DND-41 (cell line): ENCODE measurements at regions not wholly inside any gene's neighbourhood (a gene's known extent, or its start where the extent isn't known, plus 50 kb on each side); places are given as distances from the start of the nearest gene placed in this dataset.
"Not testable (repeated sequence)": the region's sequence is repeated elsewhere in the genome, so short reads cannot be mapped to it uniquely, and the experiment has no call there.

ENCODE experiments used
- EZH2 ChIP-seq: IDR thresholded peaks from 3 replicates; pipeline ENCODE4 v1.6.1; 2012; ENCODE audit warnings: borderline replicate concordance, low read depth, mild to moderate bottlenecking, moderate library complexity, low read length, inconsistent platforms; ENCODE audit not compliant: severe bottlenecking
- TF ChIP-seq, protein P1 (sequence below): IDR thresholded peaks from 2 replicates; pipeline ENCODE4 v1.5.1; 2012; ENCODE audit warnings: borderline replicate concordance, low read length, moderate library complexity, mild to moderate bottlenecking; ENCODE audit not compliant: poor library complexity, severe bottlenecking; ENCODE audit errors: extremely low read depth

DNA sequence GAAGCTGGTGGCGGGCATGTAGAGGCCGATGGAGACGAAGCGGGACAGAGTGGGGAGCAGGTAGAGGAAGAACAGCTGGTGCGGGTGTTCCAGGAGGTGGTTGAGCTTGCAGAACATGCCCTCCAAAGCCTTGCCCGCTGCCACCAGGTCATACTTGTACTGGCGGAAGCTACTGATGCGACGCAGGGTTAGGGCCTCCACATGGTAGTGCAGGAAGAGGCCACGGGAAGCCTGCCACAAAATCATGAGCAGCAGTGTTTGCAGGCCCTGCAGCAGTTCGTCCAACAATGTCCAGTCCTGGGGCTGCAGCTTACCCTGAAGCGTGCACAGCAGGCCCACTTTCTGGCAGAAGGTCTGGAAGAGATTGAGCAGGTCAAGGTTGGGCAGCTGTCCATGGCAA lies 85.6 kb downstream of the LIMS4 start:
- not testable (repeated sequence) for TF ChIP-seq EZH2
- TF ChIP-seq, protein P1, sequence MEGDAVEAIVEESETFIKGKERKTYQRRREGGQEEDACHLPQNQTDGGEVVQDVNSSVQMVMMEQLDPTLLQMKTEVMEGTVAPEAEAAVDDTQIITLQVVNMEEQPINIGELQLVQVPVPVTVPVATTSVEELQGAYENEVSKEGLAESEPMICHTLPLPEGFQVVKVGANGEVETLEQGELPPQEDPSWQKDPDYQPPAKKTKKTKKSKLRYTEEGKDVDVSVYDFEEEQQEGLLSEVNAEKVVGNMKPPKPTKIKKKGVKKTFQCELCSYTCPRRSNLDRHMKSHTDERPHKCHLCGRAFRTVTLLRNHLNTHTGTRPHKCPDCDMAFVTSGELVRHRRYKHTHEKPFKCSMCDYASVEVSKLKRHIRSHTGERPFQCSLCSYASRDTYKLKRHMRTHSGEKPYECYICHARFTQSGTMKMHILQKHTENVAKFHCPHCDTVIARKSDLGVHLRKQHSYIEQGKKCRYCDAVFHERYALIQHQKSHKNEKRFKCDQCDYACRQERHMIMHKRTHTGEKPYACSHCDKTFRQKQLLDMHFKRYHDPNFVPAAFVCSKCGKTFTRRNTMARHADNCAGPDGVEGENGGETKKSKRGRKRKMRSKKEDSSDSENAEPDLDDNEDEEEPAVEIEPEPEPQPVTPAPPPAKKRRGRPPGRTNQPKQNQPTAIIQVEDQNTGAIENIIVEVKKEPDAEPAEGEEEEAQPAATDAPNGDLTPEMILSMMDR = not testable (repeated sequence)
